GM08714 (cell line): ENCODE measurements at regions not wholly inside any gene's neighbourhood (a gene's known extent, or its start where the extent isn't known, plus 50 kb on each side); places are given as distances from the start of the nearest gene placed in this dataset.

Experiments used
- H3K4me3 ChIP-seq: fragments of 200-500 bp; sonication (Bioruptor generic); 2 replicates; pipeline ENCODE4 v1.5.1; 2014; ENCODE audit warnings: mild to moderate bottlenecking, low read length, inconsistent platforms
- ZNF274 ChIP-seq: IDR thresholded peaks from 2 replicates; pipeline ENCODE4 v1.6.1; 2012; ENCODE audit warnings: mild to moderate bottlenecking, low read depth, low read length

GRCh38 chr2:145360129-145360790 is 840.3 kb upstream of the ZEB2 start:
- no peak for TF ChIP-seq ZNF274
- no peak overlapping the region for H3K4me3 ChIP-seq

GRCh38 chr2:145359561-145359960 is 839.6 kb upstream of the ZEB2 start:
- H3K4me3 ChIP-seq: no peak overlapping the region

GRCh38 chr2:145356056-145356455 is 836.1 kb upstream of the ZEB2 start:
- no peak overlapping the region for H3K4me3 ChIP-seq
- TF ChIP-seq ZNF274: no peak

More at GRCh38 chr2:145359561-145359960, 839.6 kb upstream of the ZEB2 start:
- TF ChIP-seq ZNF274: no peak

GRCh38 chr2:145352484-145352883 is 832.6 kb upstream of the ZEB2 start:
- TF ChIP-seq ZNF274: no peak
- H3K4me3 ChIP-seq: no peak overlapping the region

- H3K4me3 ChIP-seq: no peak overlapping the region
These were observed 832.0 kb upstream of the ZEB2 start for GRCh38 chr2:145351864-145352425.

GRCh38 chr2:145350011-145350410 is 830.1 kb upstream of the ZEB2 start:
- TF ChIP-seq ZNF274: no peak
- H3K4me3 ChIP-seq: no peak overlapping the region

More at GRCh38 chr2:145351864-145352425, 832.0 kb upstream of the ZEB2 start:
- no peak for TF ChIP-seq ZNF274

- TF ChIP-seq ZNF274: no peak
- H3K4me3 ChIP-seq: no peak overlapping the region
These were observed 824.3 kb upstream of the ZEB2 start for GRCh38 chr2:145344076-145344724.

DNA sequence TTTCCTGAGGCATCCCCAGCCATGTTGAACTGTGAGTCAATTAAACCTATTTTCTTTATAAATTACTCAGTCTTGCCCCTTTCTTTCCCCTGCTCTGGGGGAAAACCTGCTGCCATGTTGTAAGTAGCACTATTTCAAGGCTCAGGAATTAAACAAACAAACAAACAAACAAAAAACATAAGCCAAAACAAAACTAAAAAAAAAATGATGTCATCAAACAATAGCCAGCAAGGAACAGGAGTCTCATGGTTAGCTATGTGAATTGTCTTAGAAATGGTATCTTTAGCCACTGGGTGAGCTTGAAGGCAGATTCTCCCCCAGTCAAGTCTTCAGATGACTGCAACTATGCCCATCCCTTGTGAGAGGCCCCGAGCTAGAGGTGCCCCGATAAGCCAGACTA is 823.4 kb upstream of the ZEB2 start:
- no peak for TF ChIP-seq ZNF274

DNA sequence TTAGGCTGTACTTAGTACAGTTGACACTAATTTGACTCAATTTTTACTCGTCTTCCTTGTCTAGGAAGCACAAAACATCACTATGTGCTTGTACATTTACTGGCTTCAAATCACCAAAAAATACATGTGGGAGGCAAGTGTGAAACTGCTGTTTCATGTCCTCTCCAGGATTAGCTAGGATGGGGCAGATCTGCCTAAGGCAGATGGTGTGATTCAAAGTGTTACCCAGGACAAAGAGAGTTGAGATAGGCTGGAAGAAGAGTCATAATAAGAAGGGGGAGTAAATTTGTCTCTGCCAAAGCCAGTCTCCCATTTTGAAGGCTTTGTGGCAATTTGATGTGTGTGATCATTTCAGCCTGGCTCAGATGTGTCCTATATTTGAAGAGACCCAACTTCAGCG is 821.6 kb upstream of the ZEB2 start:
- TF ChIP-seq ZNF274: no peak
- H3K4me3 ChIP-seq: no peak overlapping the region

More for the DNA sequence above, 823.4 kb upstream of the ZEB2 start:
- no peak overlapping the region for H3K4me3 ChIP-seq

DNA sequence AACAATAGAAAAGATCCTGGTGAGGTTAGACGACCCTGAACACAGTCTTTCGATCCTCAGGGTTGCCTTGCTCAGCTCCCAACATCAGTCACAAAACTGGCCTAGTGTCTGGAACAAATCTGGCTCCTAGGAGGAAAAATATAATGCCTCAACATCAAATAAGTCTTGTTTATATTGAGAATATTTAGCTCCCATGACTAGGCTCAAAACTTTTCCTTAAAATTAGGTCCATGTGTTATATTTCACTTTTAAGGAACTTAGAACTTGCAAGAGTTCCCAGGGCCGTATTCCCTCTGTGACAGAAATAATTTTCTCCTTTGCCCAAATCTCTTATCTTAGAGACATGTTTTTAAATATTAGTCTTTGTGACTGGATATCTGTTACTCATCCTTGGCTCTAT is 819.7 kb upstream of the ZEB2 start:
- no peak overlapping the region for H3K4me3 ChIP-seq
- TF ChIP-seq ZNF274: no peak

DNA sequence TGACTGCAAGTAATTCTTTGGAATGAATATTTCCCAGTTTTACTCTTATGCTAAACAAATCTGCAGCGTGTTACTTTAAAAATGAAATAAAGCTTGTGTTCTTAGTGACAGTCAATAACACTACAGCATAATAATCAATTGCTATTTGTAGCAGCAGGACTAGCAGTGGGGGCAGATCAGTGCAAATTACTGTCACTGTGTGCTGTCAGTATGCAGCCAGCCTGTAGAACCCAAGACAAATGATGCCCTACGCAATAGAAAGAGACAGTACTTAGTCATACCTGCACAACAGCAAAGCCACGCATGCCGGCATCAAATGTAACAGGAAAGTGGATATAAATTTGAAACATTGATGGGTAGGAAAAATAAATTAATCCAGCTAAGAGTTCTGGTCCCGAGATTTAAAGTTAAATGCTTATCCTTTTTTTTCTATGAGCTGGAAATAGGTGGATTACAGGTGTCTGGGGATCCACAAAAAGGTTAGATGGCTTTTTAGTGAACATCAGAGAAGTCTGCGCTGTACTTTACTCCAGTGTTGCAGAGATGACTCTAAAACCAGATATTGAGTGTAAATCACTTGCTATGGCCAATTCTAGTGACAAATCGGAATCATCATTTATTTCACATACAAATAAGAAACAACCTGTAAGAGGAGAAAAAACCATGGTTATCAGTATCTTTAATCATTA is 812.4 kb upstream of the ZEB2 start:
- no peak overlapping the region for H3K4me3 ChIP-seq
- no peak for TF ChIP-seq ZNF274

DNA sequence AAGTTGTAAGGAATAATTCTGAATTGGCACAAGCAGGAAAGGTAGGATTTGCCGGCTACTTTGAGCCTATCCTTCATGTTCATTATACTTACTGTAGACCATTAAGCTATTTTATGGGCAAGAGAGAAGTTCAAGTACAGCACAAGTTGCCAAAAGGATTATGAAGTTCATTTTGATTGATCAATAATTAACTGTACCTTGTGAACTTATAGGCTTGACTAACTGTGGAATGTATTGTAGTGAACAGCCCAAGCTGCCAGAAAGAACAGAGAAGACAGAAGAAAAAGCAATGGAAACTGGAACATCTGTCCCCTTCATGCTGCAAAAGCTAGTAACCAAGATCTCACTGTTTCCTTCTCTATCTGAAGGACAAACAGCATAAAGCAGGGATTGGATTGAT is 810.1 kb upstream of the ZEB2 start:
- no peak for TF ChIP-seq ZNF274
- no peak overlapping the region for H3K4me3 ChIP-seq

GRCh38 chr2:145325485-145325884 is 805.6 kb upstream of the ZEB2 start:
- no peak overlapping the region for H3K4me3 ChIP-seq

DNA sequence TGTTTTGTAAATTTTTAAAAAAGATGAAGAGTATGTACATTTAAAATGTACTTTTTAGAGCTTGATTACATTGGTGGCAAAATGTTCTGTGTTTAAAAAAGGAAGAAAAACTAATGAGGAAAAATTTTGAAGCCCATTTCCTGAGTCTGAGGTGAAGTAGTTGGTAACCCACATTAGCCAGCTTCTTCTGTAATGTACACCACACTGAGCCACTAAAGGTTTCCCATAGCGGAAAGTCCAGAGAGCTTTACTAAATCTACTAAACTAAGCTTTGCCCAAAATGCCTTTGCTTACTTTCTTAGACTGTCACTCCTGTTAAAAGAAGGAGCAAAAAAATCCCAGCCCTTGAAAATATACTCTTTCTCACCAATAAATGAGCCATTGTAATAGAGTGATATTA is 804.8 kb upstream of the ZEB2 start:
- H3K4me3 ChIP-seq: no peak overlapping the region
- TF ChIP-seq ZNF274: no peak

More at GRCh38 chr2:145325485-145325884, 805.6 kb upstream of the ZEB2 start:
- no peak for TF ChIP-seq ZNF274

- TF ChIP-seq ZNF274: no peak
- H3K4me3 ChIP-seq: no peak overlapping the region
These were observed 803.6 kb upstream of the ZEB2 start for GRCh38 chr2:145323512-145323911.

- no peak for TF ChIP-seq ZNF274
- no peak overlapping the region for H3K4me3 ChIP-seq
These were observed 801.4 kb upstream of the ZEB2 start for GRCh38 chr2:145321344-145321743.
